Left lung (tissue), 4 donors: ENCODE measurements at regions not wholly inside any gene's neighbourhood (a gene's known extent, or its start where the extent isn't known, plus 50 kb on each side); places are given as distances from the start of the nearest gene placed in this dataset.
"Not testable (repeated sequence)": the region's sequence is repeated elsewhere in the genome, so short reads cannot be mapped to it uniquely, and the experiment has no call there.

Experiments
- ATAC-seq: fragments of 200-7000 bp; cut with Tn5 transposase; one replicate; pipeline ENCODE4 v1.9.1; 2020; ENCODE audit warnings: moderate library complexity
- DNase-seq, 4 donors: peaks; one replicate each; pipeline ENCODE4 v3.0.0-alpha.2; 2013 to 2020
- H3K27ac ChIP-seq, 2 donors: fragments of 200-600 bp; sonication (generic) in 1 of 2; one replicate each; pipeline versions ENCODE4 v1.5.0 to v1.8.0; 2020 to 2021
- H3K27me3 ChIP-seq, 2 donors: fragments of 200-600 bp; sonication (generic) in 1 of 2; one replicate each; pipeline versions ENCODE4 v1.5.0 to v1.8.0; 2020 to 2021
- H3K36me3 ChIP-seq, 2 donors: fragments of 200-600 bp; sonication (generic) in 1 of 2; one replicate each; pipeline versions ENCODE4 v1.5.0 to v1.8.0; 2020 to 2021
- H3K4me1 ChIP-seq, 2 donors: fragments of 200-600 bp; one replicate each; pipeline ENCODE4 v1.8.0; 2021
- H3K4me3 ChIP-seq, 2 donors: fragments of 200-600 bp; sonication (generic) in 1 of 2; one replicate each; pipeline versions ENCODE4 v1.5.0 to v1.8.0; 2020 to 2021; ENCODE audit warnings: mild to moderate bottlenecking in 1 of 2
- H3K9me3 ChIP-seq, 2 donors: fragments of 200-600 bp; sonication (generic) in 1 of 2; one replicate each; pipeline versions ENCODE4 v1.5.0 to v1.8.0; 2020 to 2021
- intact Hi-C, 2 donors: fragments of 100-400 bp; cut with DNase I; formaldehyde crosslinking; loops; one replicate each; pipeline versions ENCODE4 v1.11.2 to v1.14.2; 2022
- TF ChIP-seq, protein P1 (sequence below), 2 donors: fragments of 200-600 bp; sonication (generic) in 1 of 2; IDR thresholded peaks; one replicate each; pipeline versions ENCODE4 v1.5.0 to v1.8.0; 2021; ENCODE audit warnings: antibody characterized with exemption in 2 of 2
- donor health status: DM: no; HTN: yes; CAD: no.
- donor health status: DM: no; HTN: no; CAD: no.

DNA sequence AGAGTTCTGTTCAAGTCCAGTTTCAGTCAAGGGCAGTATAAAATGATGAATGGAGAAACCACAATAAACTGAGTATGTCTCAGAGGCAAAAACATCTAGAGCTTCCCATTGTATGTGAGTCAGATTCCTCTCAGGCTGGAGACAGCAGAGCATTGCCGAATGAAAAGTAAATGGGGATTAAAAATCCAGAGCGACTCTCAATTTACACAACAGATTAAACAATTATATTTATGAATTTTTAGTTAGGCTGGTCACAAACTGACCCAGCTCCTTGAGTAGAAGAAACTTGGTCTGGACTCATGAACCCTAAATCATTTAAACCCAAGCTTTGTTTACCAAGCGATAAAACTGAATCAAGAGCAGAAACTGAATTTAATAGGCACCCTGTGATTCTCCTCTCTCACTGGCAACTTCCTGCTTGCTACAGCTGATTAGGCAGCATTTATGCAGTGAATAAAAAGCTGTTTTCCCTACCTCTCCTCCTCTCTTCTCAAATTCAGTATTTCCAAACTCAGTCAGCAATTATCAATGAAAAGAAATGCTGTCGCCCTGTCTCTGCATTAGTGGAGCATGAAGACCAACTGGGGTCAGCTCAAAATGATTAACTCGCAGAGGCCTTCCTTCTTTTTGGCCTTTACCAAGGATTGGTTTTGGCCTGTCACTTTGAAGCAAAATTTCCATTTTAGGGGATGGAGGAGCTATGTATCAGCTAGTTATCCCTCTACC is 568.0 kb downstream of the PDHA2 start:
- Histone ChIP-seq H3K4me3 (no peak overlapping the region), H3K9me3 (no peaks in the 10 kb centered on the region), H3K27ac (no peak overlapping the region), H3K4me1 (no peaks in the 10 kb centered on the region), H3K27me3 (no peaks in the 10 kb centered on the region), H3K36me3 (no peaks in the 10 kb centered on the region)
- DNase-seq (no peak), ATAC-seq (no peak)
- intact Hi-C loops = no loop called here
- TF ChIP-seq, protein P1, sequence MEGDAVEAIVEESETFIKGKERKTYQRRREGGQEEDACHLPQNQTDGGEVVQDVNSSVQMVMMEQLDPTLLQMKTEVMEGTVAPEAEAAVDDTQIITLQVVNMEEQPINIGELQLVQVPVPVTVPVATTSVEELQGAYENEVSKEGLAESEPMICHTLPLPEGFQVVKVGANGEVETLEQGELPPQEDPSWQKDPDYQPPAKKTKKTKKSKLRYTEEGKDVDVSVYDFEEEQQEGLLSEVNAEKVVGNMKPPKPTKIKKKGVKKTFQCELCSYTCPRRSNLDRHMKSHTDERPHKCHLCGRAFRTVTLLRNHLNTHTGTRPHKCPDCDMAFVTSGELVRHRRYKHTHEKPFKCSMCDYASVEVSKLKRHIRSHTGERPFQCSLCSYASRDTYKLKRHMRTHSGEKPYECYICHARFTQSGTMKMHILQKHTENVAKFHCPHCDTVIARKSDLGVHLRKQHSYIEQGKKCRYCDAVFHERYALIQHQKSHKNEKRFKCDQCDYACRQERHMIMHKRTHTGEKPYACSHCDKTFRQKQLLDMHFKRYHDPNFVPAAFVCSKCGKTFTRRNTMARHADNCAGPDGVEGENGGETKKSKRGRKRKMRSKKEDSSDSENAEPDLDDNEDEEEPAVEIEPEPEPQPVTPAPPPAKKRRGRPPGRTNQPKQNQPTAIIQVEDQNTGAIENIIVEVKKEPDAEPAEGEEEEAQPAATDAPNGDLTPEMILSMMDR (IDR thresholded peaks at IDR 0.05) = no peak

DNA sequence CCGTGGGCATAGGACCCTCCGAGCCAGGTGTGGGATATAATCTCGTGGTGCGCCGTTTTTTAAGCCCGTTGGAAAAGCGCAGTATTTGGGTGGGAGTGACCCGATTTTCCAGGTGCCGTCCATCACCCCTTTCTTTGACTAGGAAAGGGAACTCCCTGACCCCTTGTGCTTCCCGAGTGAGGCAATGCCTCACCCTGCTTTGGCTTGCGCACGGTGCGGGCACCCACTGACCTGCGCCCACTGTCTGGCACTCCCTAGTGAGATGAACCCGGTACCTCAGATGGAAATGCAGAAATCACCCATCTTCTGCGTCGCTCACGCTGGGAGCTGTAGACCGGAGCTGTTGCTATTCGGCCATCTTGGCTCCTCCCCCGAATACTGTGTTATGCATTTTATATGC is 575.0 kb downstream of the PDHA2 start:
- H3K36me3 ChIP-seq, H3K4me1 ChIP-seq, H3K27me3 ChIP-seq, ATAC-seq, intact Hi-C loops, H3K4me3 ChIP-seq, H3K9me3 ChIP-seq, H3K27ac ChIP-seq: not testable (repeated sequence)
- DNase-seq = peak in 1 of 4 donors; percentile 10

DNA sequence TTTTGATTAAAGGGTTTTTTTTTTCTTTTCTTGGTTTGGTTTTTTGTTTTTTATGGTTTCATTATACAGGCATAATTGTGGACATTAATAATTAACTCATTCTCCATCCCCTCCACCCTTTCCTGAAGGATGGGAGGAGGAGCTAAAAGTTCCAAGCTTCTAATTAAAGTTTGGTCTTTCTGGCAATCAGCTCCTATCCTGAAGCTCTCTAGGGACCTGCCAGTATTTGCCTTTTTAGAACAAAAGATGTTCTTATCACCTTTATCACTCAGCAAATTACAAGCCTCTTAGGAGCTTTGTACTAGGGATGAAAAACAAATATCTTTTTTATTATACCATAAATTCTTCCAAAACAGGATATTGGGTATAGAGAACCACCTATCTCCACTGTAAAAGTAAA is 589.8 kb downstream of the PDHA2 start:
- DNase-seq = no peak
- intact Hi-C loops = no loop called here
- no peaks in the 10 kb centered on the region for H3K27me3 ChIP-seq
- no peaks in the 10 kb centered on the region for H3K4me1 ChIP-seq
- H3K27ac ChIP-seq = no peak overlapping the region
- H3K4me3 ChIP-seq = no peak overlapping the region
- no peaks in the 10 kb centered on the region for H3K36me3 ChIP-seq
- no peaks in the 10 kb centered on the region for H3K9me3 ChIP-seq
- no peak for ATAC-seq
- TF ChIP-seq, protein P1 (IDR thresholded peaks at IDR 0.05) = no peak

DNA sequence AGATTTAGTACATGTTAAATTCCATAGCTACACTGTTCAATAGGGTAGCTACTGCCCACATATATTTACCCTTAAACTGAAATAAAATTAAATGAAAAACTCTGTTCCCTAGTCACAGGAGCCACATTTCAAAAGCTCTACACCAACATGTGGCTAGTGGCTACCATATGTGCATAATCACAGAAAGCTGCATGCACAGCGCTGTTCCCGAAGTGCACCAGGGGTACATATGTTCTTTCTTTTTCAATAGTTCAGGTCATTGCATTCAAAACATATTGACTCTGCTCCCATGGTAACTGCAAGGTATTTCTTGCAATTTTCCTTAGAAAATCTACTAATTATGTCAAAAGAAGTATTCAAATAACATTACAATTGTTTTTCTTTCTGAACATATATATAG is 591.2 kb downstream of the PDHA2 start:
- no peak overlapping the region for H3K4me3 ChIP-seq
- no peaks in the 10 kb centered on the region for H3K9me3 ChIP-seq
- no peaks in the 10 kb centered on the region for H3K27me3 ChIP-seq
- intact Hi-C loops = no loop called here
- DNase-seq = no peak
- no peaks in the 10 kb centered on the region for H3K4me1 ChIP-seq
- no peak overlapping the region for H3K27ac ChIP-seq
- TF ChIP-seq, protein P1 (IDR thresholded peaks at IDR 0.05) = no peak
- no peaks in the 10 kb centered on the region for H3K36me3 ChIP-seq
- no peak for ATAC-seq

DNA sequence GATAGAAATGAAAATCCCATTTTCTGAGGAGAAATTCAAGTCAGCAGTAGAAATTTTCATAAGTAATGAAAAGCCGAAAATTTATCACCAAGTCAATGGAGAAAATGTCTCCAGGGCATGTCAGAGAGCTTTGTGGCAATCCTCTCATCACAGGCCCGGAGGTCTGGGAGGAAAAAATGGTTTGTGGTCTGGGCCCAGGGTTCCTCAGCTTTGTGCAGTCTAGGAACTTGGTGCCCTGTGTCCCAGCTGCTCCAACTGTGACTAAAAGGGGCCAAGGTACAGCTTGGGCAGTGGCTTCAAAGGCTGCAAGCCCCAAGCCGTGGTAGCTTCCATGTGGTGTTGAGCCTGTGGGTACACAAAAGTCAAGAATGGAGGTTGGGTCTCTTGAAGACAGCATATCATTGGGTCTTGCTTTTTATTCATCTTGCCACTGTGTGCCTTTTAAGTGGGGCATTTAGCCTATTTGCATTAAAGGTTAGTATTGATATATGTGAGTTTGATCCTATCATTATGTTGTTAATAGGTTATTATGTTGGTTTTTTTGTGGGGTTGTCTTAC is 608.5 kb downstream of the PDHA2 start:
- ATAC-seq (no peak), DNase-seq (no peak)
- no peak overlapping the region for H3K27ac ChIP-seq
- peaks cover 0 to 48% of the 10 kb centered on the region in 2 donors for H3K9me3 ChIP-seq
- intact Hi-C loops = no loop called here
- H3K36me3 ChIP-seq = no peaks in the 10 kb centered on the region
- no peaks in the 10 kb centered on the region for H3K4me1 ChIP-seq
- TF ChIP-seq, protein P1 (IDR thresholded peaks at IDR 0.05) = no peak
- no peak overlapping the region for H3K4me3 ChIP-seq
- no peaks in the 10 kb centered on the region for H3K27me3 ChIP-seq
